GM12874 (cell line): ENCODE measurements at regions not wholly inside any gene's neighbourhood (a gene's known extent, or its start where the extent isn't known, plus 50 kb on each side); places are given as distances from the start of the nearest gene placed in this dataset.

Experiments
- TF ChIP-seq, protein P1 (sequence below): IDR thresholded peaks from 2 replicates; pipeline ENCODE4 v1.5.1; 2011; ENCODE audit warnings: low read depth, mild to moderate bottlenecking, control low read depth, low read length, moderate library complexity; ENCODE audit not compliant: insufficient read depth

- TF ChIP-seq, protein P1, sequence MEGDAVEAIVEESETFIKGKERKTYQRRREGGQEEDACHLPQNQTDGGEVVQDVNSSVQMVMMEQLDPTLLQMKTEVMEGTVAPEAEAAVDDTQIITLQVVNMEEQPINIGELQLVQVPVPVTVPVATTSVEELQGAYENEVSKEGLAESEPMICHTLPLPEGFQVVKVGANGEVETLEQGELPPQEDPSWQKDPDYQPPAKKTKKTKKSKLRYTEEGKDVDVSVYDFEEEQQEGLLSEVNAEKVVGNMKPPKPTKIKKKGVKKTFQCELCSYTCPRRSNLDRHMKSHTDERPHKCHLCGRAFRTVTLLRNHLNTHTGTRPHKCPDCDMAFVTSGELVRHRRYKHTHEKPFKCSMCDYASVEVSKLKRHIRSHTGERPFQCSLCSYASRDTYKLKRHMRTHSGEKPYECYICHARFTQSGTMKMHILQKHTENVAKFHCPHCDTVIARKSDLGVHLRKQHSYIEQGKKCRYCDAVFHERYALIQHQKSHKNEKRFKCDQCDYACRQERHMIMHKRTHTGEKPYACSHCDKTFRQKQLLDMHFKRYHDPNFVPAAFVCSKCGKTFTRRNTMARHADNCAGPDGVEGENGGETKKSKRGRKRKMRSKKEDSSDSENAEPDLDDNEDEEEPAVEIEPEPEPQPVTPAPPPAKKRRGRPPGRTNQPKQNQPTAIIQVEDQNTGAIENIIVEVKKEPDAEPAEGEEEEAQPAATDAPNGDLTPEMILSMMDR = no peak
Measured at GRCh38 chr1:234737967-234738314, 128.0 kb upstream of the IRF2BP2 start.

- TF ChIP-seq, protein P1 = no peak
Measured at GRCh38 chr1:234735916-234736315, 125.9 kb upstream of the IRF2BP2 start.

- TF ChIP-seq, protein P1 = no peak
Measured at GRCh38 chr1:234735476-234735875, 125.5 kb upstream of the IRF2BP2 start.

GRCh38 chr1:234734869-234735268, 124.9 kb upstream of the IRF2BP2 start:
- TF ChIP-seq, protein P1 = no peak

DNA sequence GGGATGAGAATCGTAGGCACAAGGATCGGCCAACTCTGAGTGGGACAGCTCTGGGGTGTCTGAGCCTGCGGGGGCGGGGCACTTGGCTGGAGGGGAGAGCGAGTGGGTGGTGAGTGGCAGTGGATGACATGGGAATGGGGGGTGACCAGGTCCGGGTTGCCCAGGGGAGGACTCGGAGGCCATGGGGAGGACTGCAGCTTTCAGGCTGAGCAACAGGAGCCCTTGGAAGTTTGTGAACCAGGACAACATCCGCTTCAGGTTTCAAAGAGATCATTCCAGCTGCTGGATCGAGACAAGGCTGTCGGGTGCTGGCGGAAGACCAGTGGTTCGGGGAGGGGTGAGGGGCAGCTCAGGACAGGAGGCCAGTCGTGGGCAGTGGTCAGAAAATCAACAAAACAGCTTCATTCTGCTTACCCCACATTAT, 124.4 kb upstream of the IRF2BP2 start:
- TF ChIP-seq, protein P1 = no peak

- TF ChIP-seq, protein P1 = no peak
Measured at GRCh38 chr1:234733427-234733826, 123.4 kb upstream of the IRF2BP2 start.

- TF ChIP-seq, protein P1 = no peak
Measured at GRCh38 chr1:234732671-234733390, 122.9 kb upstream of the IRF2BP2 start.
